Glutamatergic neuron (in vitro differentiated cells): ENCODE measurements at regions not wholly inside any gene's neighbourhood (a gene's known extent, or its start where the extent isn't known, plus 50 kb on each side); places are given as distances from the start of the nearest gene placed in this dataset.

Experiments
- DNase-seq: peaks from one replicate; pipeline ENCODE4 v3.0.0; 2022
- H3K27ac Mint-ChIP-seq: one replicate; pipeline ENCODE4 v1.8.0; 2020; ENCODE audit warnings: mild to moderate bottlenecking, mixed read lengths, inconsistent platforms; ENCODE audit not compliant: unreplicated experiment
- H3K27me3 Mint-ChIP-seq: one replicate; pipeline ENCODE4 v1.8.0; 2020; ENCODE audit warnings: mild to moderate bottlenecking, moderate library complexity, mixed read lengths, inconsistent platforms; ENCODE audit not compliant: unreplicated experiment
- H3K36me3 Mint-ChIP-seq: one replicate; pipeline ENCODE4 v1.8.0; 2020; ENCODE audit warnings: mild to moderate bottlenecking, mixed read lengths, inconsistent platforms; ENCODE audit not compliant: unreplicated experiment
- H3K4me1 Mint-ChIP-seq: one replicate; pipeline ENCODE4 v1.8.0; 2020; ENCODE audit warnings: mild to moderate bottlenecking, low read depth, mixed read lengths, inconsistent platforms; ENCODE audit not compliant: unreplicated experiment
- H3K4me3 Mint-ChIP-seq: one replicate; pipeline ENCODE4 v1.8.0; 2020; ENCODE audit warnings: mild to moderate bottlenecking, mixed read lengths, inconsistent platforms; ENCODE audit not compliant: unreplicated experiment
- H3K9me3 Mint-ChIP-seq: one replicate; pipeline ENCODE4 v1.8.0; 2020; ENCODE audit warnings: mild to moderate bottlenecking, moderate library complexity, mixed read lengths, inconsistent platforms; ENCODE audit not compliant: unreplicated experiment
- TF ChIP-seq, protein P1 (sequence below): fragments of 200-600 bp; sonication (generic); IDR thresholded peaks from one replicate; pipeline ENCODE4 v1.5.0; 2021; ENCODE audit not compliant: partially characterized antibody, unreplicated experiment

DNA sequence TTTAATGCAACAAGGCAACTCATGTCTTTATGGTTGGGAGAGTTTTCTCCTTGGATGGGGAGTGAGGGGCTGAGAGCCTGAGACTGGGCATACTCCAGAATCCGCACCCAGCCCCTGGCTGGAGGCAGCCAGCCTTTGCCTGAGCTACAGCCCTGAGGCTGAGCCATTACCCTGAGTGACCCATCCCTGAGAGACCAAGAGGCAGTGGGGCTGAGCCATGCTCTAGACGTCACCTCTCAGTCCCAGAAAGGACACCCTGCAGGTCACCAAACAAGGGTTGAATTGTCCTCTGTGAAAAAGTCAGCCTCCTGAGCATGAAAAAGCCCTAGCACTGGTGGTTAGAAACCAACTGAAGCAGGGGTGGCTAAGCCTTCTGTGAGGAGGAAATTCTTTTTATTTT is 151.2 kb upstream of the GATB start:
- H3K4me3 Mint-ChIP-seq, result no peak overlapping the region
- no peak overlapping the region for H3K27ac Mint-ChIP-seq
- peaks cover 7% of the 10 kb centered on the region for H3K9me3 Mint-ChIP-seq
- DNase-seq, result no peak
- H3K27me3 Mint-ChIP-seq, result no peaks in the 10 kb centered on the region
- H3K36me3 Mint-ChIP-seq, result no peaks in the 10 kb centered on the region
- H3K4me1 Mint-ChIP-seq, result no peaks in the 10 kb centered on the region
- TF ChIP-seq, protein P1, sequence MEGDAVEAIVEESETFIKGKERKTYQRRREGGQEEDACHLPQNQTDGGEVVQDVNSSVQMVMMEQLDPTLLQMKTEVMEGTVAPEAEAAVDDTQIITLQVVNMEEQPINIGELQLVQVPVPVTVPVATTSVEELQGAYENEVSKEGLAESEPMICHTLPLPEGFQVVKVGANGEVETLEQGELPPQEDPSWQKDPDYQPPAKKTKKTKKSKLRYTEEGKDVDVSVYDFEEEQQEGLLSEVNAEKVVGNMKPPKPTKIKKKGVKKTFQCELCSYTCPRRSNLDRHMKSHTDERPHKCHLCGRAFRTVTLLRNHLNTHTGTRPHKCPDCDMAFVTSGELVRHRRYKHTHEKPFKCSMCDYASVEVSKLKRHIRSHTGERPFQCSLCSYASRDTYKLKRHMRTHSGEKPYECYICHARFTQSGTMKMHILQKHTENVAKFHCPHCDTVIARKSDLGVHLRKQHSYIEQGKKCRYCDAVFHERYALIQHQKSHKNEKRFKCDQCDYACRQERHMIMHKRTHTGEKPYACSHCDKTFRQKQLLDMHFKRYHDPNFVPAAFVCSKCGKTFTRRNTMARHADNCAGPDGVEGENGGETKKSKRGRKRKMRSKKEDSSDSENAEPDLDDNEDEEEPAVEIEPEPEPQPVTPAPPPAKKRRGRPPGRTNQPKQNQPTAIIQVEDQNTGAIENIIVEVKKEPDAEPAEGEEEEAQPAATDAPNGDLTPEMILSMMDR, result no peak

GRCh38 chr4:151908734-151909497 is 148.1 kb upstream of the GATB start:
- Mint-ChIP-seq H3K36me3 (no peaks in the 10 kb centered on the region), H3K27me3 (no peaks in the 10 kb centered on the region), H3K9me3 (no peaks in the 10 kb centered on the region), H3K4me3 (no peak overlapping the region), H3K4me1 (no peaks in the 10 kb centered on the region), H3K27ac (no peak overlapping the region)
- no peak for DNase-seq
- TF ChIP-seq, protein P1, result no peak

- TF ChIP-seq, protein P1, result no peak
- H3K4me3 Mint-ChIP-seq, result no peak overlapping the region
- no peaks in the 10 kb centered on the region for H3K4me1 Mint-ChIP-seq
- no peak overlapping the region for H3K27ac Mint-ChIP-seq
- no peak for DNase-seq
- no peaks in the 10 kb centered on the region for H3K27me3 Mint-ChIP-seq
- peaks cover 3% of the 10 kb centered on the region for H3K36me3 Mint-ChIP-seq
- peaks cover 2% of the 10 kb centered on the region for H3K9me3 Mint-ChIP-seq
Observed at GRCh38 chr4:151908201-151908600, 147.4 kb upstream of the GATB start.

DNA sequence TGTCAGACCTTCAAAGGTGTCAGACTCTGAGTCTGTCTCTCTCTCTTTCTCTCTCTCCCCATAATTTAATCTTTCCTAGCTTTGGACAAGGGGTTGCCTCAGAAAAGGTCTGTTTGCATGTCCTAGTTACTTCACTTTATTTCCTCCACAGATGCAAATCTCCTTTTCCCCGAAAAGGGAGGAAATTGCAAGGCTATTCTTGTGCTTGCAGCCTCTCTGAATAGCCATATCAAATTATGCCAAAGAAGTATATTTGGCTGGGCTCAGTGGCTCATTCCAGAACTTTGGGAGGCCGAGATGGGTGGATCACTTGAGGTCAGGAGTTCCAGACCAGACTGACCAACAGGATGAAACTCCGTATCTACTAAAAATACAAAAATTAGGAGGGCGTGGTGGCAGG is 145.6 kb upstream of the GATB start:
- H3K4me1 Mint-ChIP-seq, result no peaks in the 10 kb centered on the region
- peaks cover 14% of the 10 kb centered on the region for H3K36me3 Mint-ChIP-seq
- H3K27me3 Mint-ChIP-seq, result no peaks in the 10 kb centered on the region
- peaks cover 3% of the 10 kb centered on the region for H3K9me3 Mint-ChIP-seq
- no peak overlapping the region for H3K27ac Mint-ChIP-seq
- no peak overlapping the region for H3K4me3 Mint-ChIP-seq
- DNase-seq, result no peak
- TF ChIP-seq, protein P1, result no peak

DNA sequence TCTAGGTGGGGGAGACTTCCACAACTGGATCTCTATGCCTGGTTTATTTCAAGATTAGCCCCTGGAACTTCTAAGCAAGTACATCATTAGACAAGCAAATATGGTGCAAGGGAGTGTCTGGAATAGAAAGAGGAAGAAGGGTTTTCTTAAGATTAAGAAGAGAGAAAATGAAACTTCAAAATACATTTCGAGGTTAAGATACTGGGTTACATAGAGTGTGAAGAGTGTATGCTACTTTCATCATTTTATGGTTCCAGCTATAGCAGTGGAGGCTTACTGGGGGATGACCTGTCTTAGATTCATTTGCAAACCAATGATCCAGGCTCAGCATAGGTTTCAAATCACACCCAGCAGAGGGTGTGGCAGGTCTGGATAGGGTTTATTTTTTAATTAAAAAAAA is 144.4 kb upstream of the GATB start:
- H3K27me3 Mint-ChIP-seq, result no peaks in the 10 kb centered on the region
- H3K4me1 Mint-ChIP-seq, result no peaks in the 10 kb centered on the region
- no peak overlapping the region for H3K4me3 Mint-ChIP-seq
- no peak for DNase-seq
- H3K27ac Mint-ChIP-seq, result no peak overlapping the region
- peaks cover 14% of the 10 kb centered on the region for H3K36me3 Mint-ChIP-seq
- peaks cover 3% of the 10 kb centered on the region for H3K9me3 Mint-ChIP-seq
- TF ChIP-seq, protein P1, result no peak
